HepG2 (cell line): ENCODE measurements at regions not wholly inside any gene's neighbourhood (a gene's known extent, or its start where the extent isn't known, plus 50 kb on each side); places are given as distances from the start of the nearest gene placed in this dataset.

Experiments
- ATAC-seq: fragments of 200-7000 bp; cut with Tn5 transposase; 3 replicates; pipeline ENCODE4 v1.9.1; 2020; ENCODE audit warnings: mild to moderate bottlenecking, moderate library complexity
- BruUV-seq: library from RNA; stranded (reverse); fragments of 400-500 nt; replicated peaks from 2 replicates; lab custom pipeline; 2021; lab: Mats Ljungman, UMichigan
- CTCF ChIA-PET: fragments of 300-600 bp; formaldehyde crosslinking; extraction: SDS; loops from one replicate; lab custom pipeline; 2021; ENCODE audit warnings: low total read pairs, inconsistent platforms, low intra/inter-chr PET ratio; lab: Yijun Ruan, JAX
- POLR2A ChIA-PET: fragments of 350-600 bp; sonication (Branson Sonifier 250); formaldehyde crosslinking; loops from one replicate; lab custom pipeline; 2020; ENCODE audit warnings: antibody characterized with exemption, inconsistent platforms; lab: Yijun Ruan, JAX
- DNase-seq: peaks from one replicate; pipeline ENCODE4 v3.0.0-alpha.2; 2015; ENCODE audit warnings: low spot score
- FAIRE-seq: peaks from 3 replicates; lab custom pipeline; 2011; peaks lifted over from hg19 to GRCh38; lab: Jason Lieb, UNC
- H2AFZ ChIP-seq: one replicate; pipeline ENCODE4 v1.6.1; 2011; ENCODE audit warnings: low read length, inconsistent platforms
- H3K27ac ChIP-seq: fragments of 300-600 bp; 3 replicates; pipeline ENCODE4 v1.8.0; 2011; ENCODE audit warnings: mixed run types, mild to moderate bottlenecking, mixed read lengths, low read length, inconsistent platforms; ENCODE audit not compliant: insufficient read depth; ENCODE audit errors: extremely low read length
- H3K27me3 ChIP-seq, 2 experiments: fragments of 200-600 bp in 1 of 2; 2 replicates in 1 of 2; 3 replicates in 1 of 2; pipeline versions ENCODE4 v1.6.0 to v1.8.0; 2011; ENCODE audit warnings: low read length in 2 of 2, mild to moderate bottlenecking in 2 of 2, moderate library complexity in 2 of 2, inconsistent platforms in 1 of 2; ENCODE audit not compliant: insufficient read depth in 2 of 2, control insufficient read depth in 1 of 2
- H3K36me3 ChIP-seq, 2 experiments: fragments of 200-600 bp in 1 of 2; replicated peaks in 1 of 2; 2 replicates in 1 of 2; 3 replicates in 1 of 2; pipeline versions ENCODE4 v1.5.1 to v1.8.0; 2011; ENCODE audit warnings: low read length in 2 of 2, inconsistent platforms in 1 of 2; ENCODE audit not compliant: insufficient read depth in 2 of 2, control insufficient read depth in 1 of 2
- H3K4me1 ChIP-seq: 2 replicates; pipeline ENCODE4 v1.5.1; 2012; ENCODE audit warnings: low read length, inconsistent platforms; ENCODE audit not compliant: insufficient read depth
- H3K4me2 ChIP-seq: 2 replicates; pipeline ENCODE4 v1.6.0; 2011; ENCODE audit warnings: low read depth, low read length, inconsistent platforms
- H3K4me3 ChIP-seq, 3 experiments: fragments of 200-600 bp in 1 of 3; sonication (generic), shearing (Covaris generic) in 1 of 3; replicated peaks in 1 of 3; 2 replicates each; pipeline ENCODE4 v1.5.1; 2011 to 2016; ENCODE audit warnings: low read length in 3 of 3, inconsistent platforms in 2 of 3, low read depth in 2 of 3, mild to moderate bottlenecking in 2 of 3, control low read depth in 1 of 3, mixed read lengths in 1 of 3; ENCODE audit not compliant: insufficient read depth in 1 of 3
- H3K79me2 ChIP-seq: one replicate; pipeline ENCODE4 v1.6.1; 2011; ENCODE audit warnings: low read length, inconsistent platforms; ENCODE audit not compliant: insufficient read depth
- H3K9ac ChIP-seq: 2 replicates; pipeline ENCODE4 v1.6.0; 2011; ENCODE audit warnings: mild to moderate bottlenecking, low read depth, low read length, inconsistent platforms; ENCODE audit not compliant: insufficient read depth
- H3K9me3 ChIP-seq: 2 replicates; pipeline ENCODE4 v1.5.1; 2012; ENCODE audit warnings: mild to moderate bottlenecking, low read length
- H4K20me1 ChIP-seq: 2 replicates; pipeline ENCODE4 v1.6.0; 2011; ENCODE audit warnings: inconsistent platforms, mild to moderate bottlenecking, low read length, moderate library complexity; ENCODE audit not compliant: insufficient read depth
- ADNP ChIP-seq: sonication (generic); formaldehyde crosslinking; IDR thresholded peaks from 2 replicates; pipeline ENCODE4 v1.4.0; 2020; ENCODE audit warnings: missing genetic modification reagents
- DMAP1 ChIP-seq: IDR thresholded peaks from 2 replicates; pipeline ENCODE4 v1.6.1; 2016
- NR3C1 ChIP-seq: sonication (generic); formaldehyde crosslinking; IDR thresholded peaks from 2 replicates; pipeline ENCODE4 v1.4.0; 2020; ENCODE audit warnings: missing genetic modification reagents
- NRL ChIP-seq: sonication (generic); formaldehyde crosslinking; IDR thresholded peaks from 2 replicates; pipeline ENCODE4 v1.5.0; 2020; ENCODE audit warnings: missing genetic modification reagents, mild to moderate bottlenecking, moderate library complexity, borderline replicate concordance
- POLR2A ChIP-seq, 2 experiments: IDR thresholded peaks; 2 replicates each; pipeline ENCODE4 v1.6.1; 2011; ENCODE audit warnings: low read depth in 2 of 2, low read length in 2 of 2, mild to moderate bottlenecking in 1 of 2, moderate library complexity in 1 of 2; ENCODE audit not compliant: insufficient read depth in 1 of 2
- RFX1 ChIP-seq: fragments of 450-650 bp; IDR thresholded peaks from 2 replicates; pipeline ENCODE4 v1.6.1; 2017
- SP1 ChIP-seq, 2 experiments: fragments of 450-650 bp in 1 of 2; sonication (generic) in 1 of 2; formaldehyde crosslinking in 1 of 2; IDR thresholded peaks; 2 replicates each; pipeline versions ENCODE4 v1.4.0 to v1.6.1; 2016 to 2020; ENCODE audit warnings: missing genetic modification reagents in 1 of 2
- ZBTB1 ChIP-seq: sonication (generic); formaldehyde crosslinking; IDR thresholded peaks from 2 replicates; pipeline ENCODE4 v1.4.0; 2020; ENCODE audit warnings: missing genetic modification reagents, borderline replicate concordance
- ZMYM2 ChIP-seq: sonication (generic); formaldehyde crosslinking; IDR thresholded peaks from 2 replicates; pipeline ENCODE4 v1.8.0; 2022; ENCODE audit warnings: mild to moderate bottlenecking, missing genetic modification reagents
- ZNF674 ChIP-seq: sonication (generic); formaldehyde crosslinking; IDR thresholded peaks from 2 replicates; pipeline ENCODE4 v1.5.0; 2020; ENCODE audit warnings: low read depth, mild to moderate bottlenecking, missing genetic modification reagents
- ZNF782 ChIP-seq: sonication (generic); formaldehyde crosslinking; IDR thresholded peaks from 2 replicates; pipeline ENCODE4 v1.4.0; 2020; ENCODE audit warnings: missing genetic modification reagents, mild to moderate bottlenecking, borderline replicate concordance
- ZNF839 ChIP-seq: sonication (generic); formaldehyde crosslinking; IDR thresholded peaks from 2 replicates; pipeline ENCODE4 v1.4.0; 2020; ENCODE audit warnings: missing genetic modification reagents, mild to moderate bottlenecking, borderline replicate concordance
- WGBS: methylation state at CpG from one replicate; pipeline ENCODE4 v1.1.6; 2017; ENCODE audit warnings: low lambda C conversion rate; 5-methylcytosine and 5-hydroxymethylcytosine counted together
- in situ Hi-C: cut with HindIII; loops from 2 replicates; pipeline ENCODE4 v1.10.0; 2017; ENCODE audit warnings: low pct_unique_long_range_greater_than_20kb; ENCODE audit not compliant: extremely low pct_ligation_motif_present
- intact Hi-C: fragments of 100-400 bp; cut with micrococcal nuclease; formaldehyde crosslinking; loops from one replicate; pipeline ENCODE4 v1.10.0; 2022; ENCODE audit not compliant: unreplicated experiment
- TF ChIP-seq, protein P1 (sequence below): IDR thresholded peaks from 2 replicates; pipeline ENCODE4 v1.6.1; 2016; ENCODE audit warnings: missing compliant biosample characterization, missing genetic modification reagents, borderline replicate concordance
- TF ChIP-seq, protein P2 (sequence below): IDR thresholded peaks from 2 replicates; pipeline ENCODE4 v1.6.1; 2018; ENCODE audit warnings: missing genetic modification reagents
- TF ChIP-seq, protein P3 (sequence below): IDR thresholded peaks from 2 replicates; pipeline ENCODE4 v1.6.1; 2016; ENCODE audit warnings: missing compliant biosample characterization, missing genetic modification reagents, borderline replicate concordance

DNA sequence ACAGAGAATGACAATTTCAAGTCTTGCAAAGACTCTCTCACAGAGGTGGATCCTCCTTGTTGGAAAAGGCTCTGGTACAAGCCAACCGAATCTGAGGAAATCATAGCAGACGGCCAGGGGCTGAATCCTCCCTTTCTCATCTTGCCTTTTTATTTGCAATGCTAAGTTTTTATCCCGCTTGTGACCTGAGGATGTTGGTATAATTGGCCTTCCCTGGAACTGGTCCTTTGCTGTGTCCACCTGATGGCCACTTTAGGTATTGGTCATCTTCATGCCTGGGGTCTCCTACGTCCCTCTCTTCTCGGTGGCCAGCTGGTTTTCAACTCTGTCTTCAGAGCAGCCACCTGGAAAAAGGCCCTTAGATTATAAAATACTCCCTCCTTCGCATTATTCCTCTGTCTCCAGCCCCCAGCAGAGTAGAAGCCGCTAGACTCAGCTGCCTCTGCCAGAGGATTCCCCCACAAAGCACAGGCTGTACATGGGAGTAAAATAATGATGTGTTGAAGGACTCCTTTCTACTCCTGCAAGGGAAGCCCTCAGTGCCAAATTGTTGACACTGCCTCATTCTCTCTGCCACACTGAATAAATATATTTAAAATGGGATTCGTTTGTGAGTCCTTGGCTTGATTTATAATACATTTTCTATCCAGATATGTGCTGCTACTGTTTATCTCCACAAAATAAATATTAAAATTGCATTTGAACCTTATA lies 208.9 kb upstream of the CFAP20DC start:
- in situ Hi-C loops (no loop called here), intact Hi-C loops (no loop called here)
- Histone ChIP-seq H3K27me3 (peaks cover 0 to 3% of the 10 kb centered on the region in 2 experiments; a peak in 1 of 5 replicates), H2AFZ (no peak overlapping the region), H3K9me3 (no peaks in the 10 kb centered on the region), H3K27ac (no peak overlapping the region), H3K9ac (no peak overlapping the region), H3K79me2 (no peaks in the 10 kb centered on the region), H4K20me1 (no peaks in the 10 kb centered on the region), H3K4me3 (no peak overlapping the region), H3K4me2 (no peak overlapping the region), H3K4me1 (no peaks in the 10 kb centered on the region), H3K36me3 (no peaks in the 10 kb centered on the region)
- ChIA-PET CTCF (no interaction called here), POLR2A (no interaction called here)
- WGBS = 15% methylated on average over 8 of the region's 8 CpGs
- BruUV-seq = no TSS peak
- no peak for DNase-seq
- ATAC-seq = peak; percentile 64
- TF ChIP-seq POLR2A (IDR thresholded peaks at IDR 0.05; ENCODE audit: insufficient read depth in 1 of 2, low read depth in 2 of 2, low read length in 2 of 2) (no peak), NRL (CRISPR knock-in tag) (no peak), ZNF782 (CRISPR knock-in tag) (no peak), ZNF839 (CRISPR knock-in tag) (no peak), ZNF674 (no peak), ZBTB1 (CRISPR knock-in tag) (no peak), SP1 (IDR thresholded peaks at IDR 0.05) (no peak), SP1 (CRISPR knock-in tag; IDR thresholded peaks at IDR 0.05) (no peak), ADNP (no peak), ZMYM2 (CRISPR knock-in tag) (no peak), DMAP1 (no peak), NR3C1 (CRISPR knock-in tag) (no peak), RFX1 (no peak)
- TF ChIP-seq, protein P1, sequence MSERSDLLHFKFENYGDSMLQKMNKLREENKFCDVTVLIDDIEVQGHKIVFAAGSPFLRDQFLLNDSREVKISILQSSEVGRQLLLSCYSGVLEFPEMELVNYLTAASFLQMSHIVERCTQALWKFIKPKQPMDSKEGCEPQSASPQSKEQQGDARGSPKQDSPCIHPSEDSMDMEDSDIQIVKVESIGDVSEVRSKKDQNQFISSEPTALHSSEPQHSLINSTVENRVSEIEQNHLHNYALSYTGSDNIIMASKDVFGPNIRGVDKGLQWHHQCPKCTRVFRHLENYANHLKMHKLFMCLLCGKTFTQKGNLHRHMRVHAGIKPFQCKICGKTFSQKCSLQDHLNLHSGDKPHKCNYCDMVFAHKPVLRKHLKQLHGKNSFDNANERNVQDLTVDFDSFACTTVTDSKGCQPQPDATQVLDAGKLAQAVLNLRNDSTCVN (CRISPR knock-in tag) = no peak
- TF ChIP-seq, protein P2, sequence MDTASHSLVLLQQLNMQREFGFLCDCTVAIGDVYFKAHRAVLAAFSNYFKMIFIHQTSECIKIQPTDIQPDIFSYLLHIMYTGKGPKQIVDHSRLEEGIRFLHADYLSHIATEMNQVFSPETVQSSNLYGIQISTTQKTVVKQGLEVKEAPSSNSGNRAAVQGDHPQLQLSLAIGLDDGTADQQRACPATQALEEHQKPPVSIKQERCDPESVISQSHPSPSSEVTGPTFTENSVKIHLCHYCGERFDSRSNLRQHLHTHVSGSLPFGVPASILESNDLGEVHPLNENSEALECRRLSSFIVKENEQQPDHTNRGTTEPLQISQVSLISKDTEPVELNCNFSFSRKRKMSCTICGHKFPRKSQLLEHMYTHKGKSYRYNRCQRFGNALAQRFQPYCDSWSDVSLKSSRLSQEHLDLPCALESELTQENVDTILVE (CRISPR knock-in tag) = no peak
- TF ChIP-seq, protein P3, sequence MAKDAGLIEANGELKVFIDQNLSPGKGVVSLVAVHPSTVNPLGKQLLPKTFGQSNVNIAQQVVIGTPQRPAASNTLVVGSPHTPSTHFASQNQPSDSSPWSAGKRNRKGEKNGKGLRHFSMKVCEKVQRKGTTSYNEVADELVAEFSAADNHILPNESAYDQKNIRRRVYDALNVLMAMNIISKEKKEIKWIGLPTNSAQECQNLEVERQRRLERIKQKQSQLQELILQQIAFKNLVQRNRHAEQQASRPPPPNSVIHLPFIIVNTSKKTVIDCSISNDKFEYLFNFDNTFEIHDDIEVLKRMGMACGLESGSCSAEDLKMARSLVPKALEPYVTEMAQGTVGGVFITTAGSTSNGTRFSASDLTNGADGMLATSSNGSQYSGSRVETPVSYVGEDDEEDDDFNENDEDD (CRISPR knock-in tag) = no peak
- no peak for FAIRE-seq
